HL-60 (cell line): ENCODE measurements at regions not wholly inside any gene's neighbourhood (a gene's known extent, or its start where the extent isn't known, plus 50 kb on each side); places are given as distances from the start of the nearest gene placed in this dataset.

Source experiments
- DNase-seq, 2 experiments: peaks; one replicate each; pipeline ENCODE4 v3.0.0-alpha.2; 2010 to 2020; ENCODE audit warnings: low read depth in 1 of 2, low spot score in 1 of 2
- H3K27ac ChIP-seq: fragments of 250-450 bp; sonication (Bioruptor Pico); replicated peaks from 2 replicates; pipeline ENCODE4 v1.5.1; 2020; ENCODE audit warnings: mild to moderate bottlenecking, moderate library complexity
- H3K27me3 ChIP-seq: fragments of 250-450 bp; sonication (Bioruptor Pico); 2 replicates; pipeline ENCODE4 v1.5.1; 2021; ENCODE audit warnings: mild to moderate bottlenecking, moderate library complexity; ENCODE audit not compliant: insufficient read depth, poor library complexity, severe bottlenecking
- H3K4me3 ChIP-seq: replicated peaks from 2 replicates; pipeline ENCODE4 v1.5.1; 2011; ENCODE audit warnings: mild to moderate bottlenecking, control low read depth, low read length; ENCODE audit not compliant: insufficient read depth
- CTCF ChIP-seq: IDR thresholded peaks from one replicate; pipeline ENCODE4 v1.5.1; 2011; ENCODE audit warnings: low read length, control low read depth, inconsistent platforms; ENCODE audit not compliant: insufficient read depth
- GABPA ChIP-seq: IDR thresholded peaks from 2 replicates; pipeline ENCODE4 v1.6.1; 2012; ENCODE audit warnings: low read depth
- POLR2AphosphoS5 ChIP-seq: IDR thresholded peaks from 2 replicates; pipeline ENCODE4 v1.6.1; 2012; ENCODE audit warnings: low read depth
- REST ChIP-seq: IDR thresholded peaks from 2 replicates; pipeline ENCODE4 v1.6.1; 2012; ENCODE audit warnings: low read depth; ENCODE audit not compliant: insufficient replicate concordance
- SPI1 ChIP-seq: IDR thresholded peaks from 2 replicates; pipeline ENCODE4 v1.6.1; 2012; ENCODE audit warnings: low read depth, mild to moderate bottlenecking, borderline replicate concordance

GRCh38 chr3:177249203-177249602 lies 51.9 kb upstream of the TBL1XR1 start:
- TF ChIP-seq GABPA: no peak
- TF ChIP-seq SPI1: no peak
- TF ChIP-seq REST: no peak

GRCh38 chr3:177250151-177250550 lies 52.9 kb upstream of the TBL1XR1 start:
- no peak for DNase-seq
- no peak overlapping the region for H3K27ac ChIP-seq
- no peak overlapping the region for H3K4me3 ChIP-seq
- H3K27me3 ChIP-seq: no peaks in the 10 kb centered on the region
- no peak for TF ChIP-seq POLR2AphosphoS5
- TF ChIP-seq REST: no peak
- TF ChIP-seq GABPA: no peak
- no peak for TF ChIP-seq CTCF
- TF ChIP-seq SPI1: no peak

More at GRCh38 chr3:177249203-177249602, 51.9 kb upstream of the TBL1XR1 start:
- DNase-seq: no peak
- H3K27me3 ChIP-seq: no peaks in the 10 kb centered on the region
- no peak overlapping the region for H3K27ac ChIP-seq
- H3K4me3 ChIP-seq: no peak overlapping the region

GRCh38 chr3:177251755-177252154 lies 54.5 kb upstream of the TBL1XR1 start:
- Histone ChIP-seq H3K4me3 (no peak overlapping the region), H3K27me3 (no peaks in the 10 kb centered on the region), H3K27ac (no peak overlapping the region)
- TF ChIP-seq POLR2AphosphoS5 (no peak), REST (no peak), GABPA (no peak), SPI1 (no peak; the same call in 1 of the 2 replicates), CTCF (no peak)
- peak; percentile 61 to 67 for DNase-seq

GRCh38 chr3:177257006-177257405 lies 59.7 kb upstream of the TBL1XR1 start:
- Histone ChIP-seq H3K27me3 (no peaks in the 10 kb centered on the region), H3K27ac (no peak overlapping the region), H3K4me3 (no peak overlapping the region)
- TF ChIP-seq CTCF: no peak
- TF ChIP-seq SPI1: no peak
- no peak for TF ChIP-seq GABPA
- no peak for TF ChIP-seq POLR2AphosphoS5
- no peak for TF ChIP-seq REST
- no peak for DNase-seq
